ENCODE measurements at regions not wholly inside any gene's neighbourhood (a gene's known extent, or its start where the extent isn't known, plus 50 kb on each side); places are given as distances from the start of the nearest gene placed in this dataset.

GRCh38 chr1:69292833-69293232 is 274.9 kb upstream of the LRRC7 start:
- TF ChIP-seq, protein P1, sequence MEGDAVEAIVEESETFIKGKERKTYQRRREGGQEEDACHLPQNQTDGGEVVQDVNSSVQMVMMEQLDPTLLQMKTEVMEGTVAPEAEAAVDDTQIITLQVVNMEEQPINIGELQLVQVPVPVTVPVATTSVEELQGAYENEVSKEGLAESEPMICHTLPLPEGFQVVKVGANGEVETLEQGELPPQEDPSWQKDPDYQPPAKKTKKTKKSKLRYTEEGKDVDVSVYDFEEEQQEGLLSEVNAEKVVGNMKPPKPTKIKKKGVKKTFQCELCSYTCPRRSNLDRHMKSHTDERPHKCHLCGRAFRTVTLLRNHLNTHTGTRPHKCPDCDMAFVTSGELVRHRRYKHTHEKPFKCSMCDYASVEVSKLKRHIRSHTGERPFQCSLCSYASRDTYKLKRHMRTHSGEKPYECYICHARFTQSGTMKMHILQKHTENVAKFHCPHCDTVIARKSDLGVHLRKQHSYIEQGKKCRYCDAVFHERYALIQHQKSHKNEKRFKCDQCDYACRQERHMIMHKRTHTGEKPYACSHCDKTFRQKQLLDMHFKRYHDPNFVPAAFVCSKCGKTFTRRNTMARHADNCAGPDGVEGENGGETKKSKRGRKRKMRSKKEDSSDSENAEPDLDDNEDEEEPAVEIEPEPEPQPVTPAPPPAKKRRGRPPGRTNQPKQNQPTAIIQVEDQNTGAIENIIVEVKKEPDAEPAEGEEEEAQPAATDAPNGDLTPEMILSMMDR (conservative IDR thresholded peaks at IDR 0.05), result no peak
- Histone ChIP-seq H3K9me3 (ENCODE audit: control insufficient read depth, low read length) (no peaks in the 10 kb centered on the region), H3K27ac (ENCODE audit: low read depth, low read length) (no peak overlapping the region), H3K9ac (ENCODE audit: extremely low read depth, low read length, poor library complexity, severe bottlenecking) (no peak overlapping the region), H3K36me3 (ENCODE audit: control insufficient read depth, insufficient read depth, low read length) (no peaks in the 10 kb centered on the region), H3K27me3 (ENCODE audit: control insufficient read depth, insufficient read depth, low read length, poor library complexity, severe bottlenecking) (no peaks in the 10 kb centered on the region), H3K4me1 (ENCODE audit: control insufficient read depth, insufficient read depth, low read length) (no peaks in the 10 kb centered on the region), H3K4me3 (ENCODE audit: low read length) (no peak overlapping the region)
- no peak overlapping the region for H3K4me3 Mint-ChIP-seq
- WGBS, 2 experiments (ENCODE audit: insufficient coverage in 1 of 2, insufficient read length in 1 of 2), result 90% methylated on average over 3 of the region's 3 CpGs; no CpG with 5 or more reads in 1 of the 2 experiments
- no peaks in the 10 kb centered on the region for H3K36me3 Mint-ChIP-seq (ENCODE audit: low read depth)
- no peaks in the 10 kb centered on the region for H3K27me3 Mint-ChIP-seq (ENCODE audit: insufficient read depth)
- DNase-seq, result no peak
- peaks cover 8% of the 10 kb centered on the region for H3K4me1 Mint-ChIP-seq
- no peaks in the 10 kb centered on the region for H3K9me3 Mint-ChIP-seq
- H3K27ac Mint-ChIP-seq, result no peak overlapping the region

DNA sequence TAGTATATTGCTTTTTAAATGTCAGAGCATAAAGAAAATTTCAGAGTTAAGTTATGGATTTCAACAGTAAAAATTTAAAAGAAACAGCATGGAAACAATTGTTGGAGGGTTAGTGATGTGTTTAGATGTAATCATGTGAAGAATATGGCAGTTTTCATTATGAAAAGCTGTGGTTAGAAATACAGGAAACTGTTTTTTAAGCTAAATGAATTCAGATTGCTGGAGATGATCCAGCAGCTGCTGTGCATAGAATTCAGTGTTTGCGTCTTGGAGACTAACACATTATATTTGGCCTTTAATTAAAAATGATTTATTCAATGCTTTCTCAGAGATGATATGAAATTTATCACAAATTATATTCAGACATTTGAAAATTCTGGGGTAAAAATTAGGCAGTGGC is 273.6 kb upstream of the LRRC7 start:
- Mint-ChIP-seq H3K4me3 (no peak overlapping the region), H3K9me3 (no peaks in the 10 kb centered on the region), H3K27me3 (ENCODE audit: insufficient read depth) (no peaks in the 10 kb centered on the region), H3K4me1 (peaks cover 8% of the 10 kb centered on the region), H3K36me3 (ENCODE audit: low read depth) (no peaks in the 10 kb centered on the region), H3K27ac (no peak overlapping the region)
- TF ChIP-seq, protein P1 (conservative IDR thresholded peaks at IDR 0.05), result no peak
- WGBS, 2 experiments (ENCODE audit: insufficient coverage in 1 of 2, insufficient read length in 1 of 2), result 83 to 100% methylated on average over 1 of the region's 1 CpG
- Histone ChIP-seq H3K4me3 (ENCODE audit: low read length) (no peak overlapping the region), H3K36me3 (ENCODE audit: control insufficient read depth, insufficient read depth, low read length) (no peaks in the 10 kb centered on the region), H3K4me1 (ENCODE audit: control insufficient read depth, insufficient read depth, low read length) (no peaks in the 10 kb centered on the region), H3K9me3 (ENCODE audit: control insufficient read depth, low read length) (no peaks in the 10 kb centered on the region), H3K27me3 (ENCODE audit: control insufficient read depth, insufficient read depth, low read length, poor library complexity, severe bottlenecking) (no peaks in the 10 kb centered on the region), H3K27ac (ENCODE audit: low read depth, low read length) (no peak overlapping the region), H3K9ac (ENCODE audit: extremely low read depth, low read length, poor library complexity, severe bottlenecking) (no peak overlapping the region)
- no peak for DNase-seq

DNA sequence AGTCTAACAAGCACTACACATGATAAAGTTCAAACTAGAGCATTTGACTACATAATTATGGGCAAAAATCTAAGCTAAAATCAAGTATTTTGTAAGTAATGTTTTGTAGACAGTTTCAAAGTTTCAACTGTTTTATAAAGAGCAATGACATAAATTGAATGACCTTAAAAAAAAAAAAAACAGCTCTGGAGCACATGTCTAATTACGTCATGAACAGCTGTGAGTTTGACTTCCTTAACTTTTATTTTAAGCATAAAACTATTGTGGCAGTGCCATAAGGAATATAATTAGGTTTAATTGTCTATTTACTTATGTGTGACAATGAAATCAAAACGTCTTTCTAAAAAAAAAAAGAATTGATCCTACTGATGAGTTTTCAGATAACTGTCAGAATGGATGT is 272.5 kb upstream of the LRRC7 start:
- no peaks in the 10 kb centered on the region for H3K36me3 Mint-ChIP-seq (ENCODE audit: low read depth)
- DNase-seq, result no peak
- H3K4me3 ChIP-seq (ENCODE audit: low read length), result no peak overlapping the region
- no peak overlapping the region for H3K4me3 Mint-ChIP-seq
- H3K4me1 Mint-ChIP-seq, result peaks cover 8% of the 10 kb centered on the region
- no peaks in the 10 kb centered on the region for H3K9me3 ChIP-seq (ENCODE audit: control insufficient read depth, low read length)
- TF ChIP-seq, protein P1 (conservative IDR thresholded peaks at IDR 0.05), result no peak
- H3K27me3 Mint-ChIP-seq (ENCODE audit: insufficient read depth), result no peaks in the 10 kb centered on the region
- no peaks in the 10 kb centered on the region for H3K4me1 ChIP-seq (ENCODE audit: control insufficient read depth, insufficient read depth, low read length)
- H3K27me3 ChIP-seq (ENCODE audit: control insufficient read depth, insufficient read depth, low read length, poor library complexity, severe bottlenecking), result no peaks in the 10 kb centered on the region
- H3K9me3 Mint-ChIP-seq, result no peaks in the 10 kb centered on the region
- 81 to 100% methylated on average over 1 to 2 of the region's 2 CpGs for WGBS, 2 experiments (ENCODE audit: insufficient coverage in 1 of 2, insufficient read length in 1 of 2)
- H3K9ac ChIP-seq (ENCODE audit: extremely low read depth, low read length, poor library complexity, severe bottlenecking), result no peak overlapping the region
- no peaks in the 10 kb centered on the region for H3K36me3 ChIP-seq (ENCODE audit: control insufficient read depth, insufficient read depth, low read length)
- H3K27ac Mint-ChIP-seq, result no peak overlapping the region
- no peak overlapping the region for H3K27ac ChIP-seq (ENCODE audit: low read depth, low read length)

All from endodermal cell (in vitro differentiated cells).